ENCODE measurements at regions not wholly inside any gene's neighbourhood (a gene's known extent, or its start where the extent isn't known, plus 50 kb on each side); places are given as distances from the start of the nearest gene placed in this dataset.

DNA sequence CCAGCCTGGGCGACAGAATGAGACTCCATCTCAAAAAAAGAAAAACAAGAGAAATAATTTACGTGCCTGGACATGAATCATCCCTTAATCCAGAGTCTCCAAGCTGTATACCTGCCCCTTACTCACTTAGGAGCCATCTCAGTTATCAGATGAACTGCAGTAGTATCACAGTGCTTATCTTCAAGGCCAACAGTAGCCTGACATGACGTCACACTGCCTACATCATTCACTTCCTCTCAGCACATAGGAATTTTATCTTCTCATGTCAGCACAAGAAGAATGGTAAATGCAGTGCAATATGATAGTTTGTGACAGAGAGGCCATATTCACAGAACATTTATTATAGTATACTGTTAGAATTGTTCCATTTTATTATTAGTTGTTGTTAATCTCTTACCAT lies 216.6 kb downstream of the SS18 start:
- DNase-seq (ENCODE audit: low spot score) = no peak

DNA sequence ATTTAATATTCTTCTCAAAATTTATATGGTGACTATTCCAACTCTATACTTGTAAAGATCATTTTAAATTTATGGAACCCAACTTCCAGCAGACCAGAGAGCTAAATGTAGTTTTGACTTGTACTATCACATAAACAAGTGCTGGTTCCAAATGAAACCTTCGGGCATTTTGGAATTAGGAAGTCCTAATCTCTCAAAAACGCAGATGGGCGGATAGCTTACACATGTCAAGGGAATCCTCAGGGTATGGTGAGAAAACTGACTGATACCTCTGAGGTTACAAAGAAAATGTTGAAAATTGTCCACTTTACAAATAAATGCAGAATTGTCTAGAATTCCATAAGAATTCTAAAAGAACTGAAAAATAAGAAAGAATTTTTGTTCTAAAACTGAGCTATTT lies 224.1 kb downstream of the SS18 start:
- DNase-seq (ENCODE audit: low spot score) = no peak

DNA sequence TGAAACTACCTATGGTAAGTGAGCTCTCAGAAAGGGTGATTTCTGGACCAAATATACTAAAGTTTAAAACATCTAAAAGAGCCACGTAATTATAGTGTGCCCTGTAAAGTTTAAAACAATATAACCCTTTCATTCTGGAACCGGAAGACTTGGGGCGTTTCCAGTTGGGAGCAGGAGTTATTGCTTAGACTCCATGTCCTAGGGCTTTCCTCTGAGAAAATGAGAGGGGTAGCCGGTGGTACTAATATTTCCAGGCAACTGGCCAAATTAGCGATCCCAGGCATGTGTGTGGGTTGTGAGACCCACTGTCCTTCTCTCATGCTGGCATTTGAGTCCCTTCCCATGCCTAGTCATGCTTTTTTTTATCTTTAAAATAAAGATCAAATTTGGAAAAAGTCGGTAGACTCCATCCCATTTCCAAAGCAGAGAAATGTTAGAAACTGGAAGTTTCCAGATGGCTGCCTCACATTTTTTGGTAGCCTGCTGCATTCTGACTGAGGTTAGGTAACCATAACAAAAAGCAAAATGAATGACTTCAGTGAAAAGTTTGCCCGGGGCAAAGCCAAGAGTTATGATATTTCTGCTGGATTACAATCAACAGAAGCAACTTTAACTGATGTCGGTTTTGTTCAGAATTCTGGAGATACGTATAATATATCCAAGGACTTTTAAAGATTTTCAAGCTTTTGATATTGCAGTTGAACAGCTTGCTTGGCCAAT lies 227.4 kb downstream of the SS18 start:
- DNase-seq (ENCODE audit: low spot score) = no peak

DNA sequence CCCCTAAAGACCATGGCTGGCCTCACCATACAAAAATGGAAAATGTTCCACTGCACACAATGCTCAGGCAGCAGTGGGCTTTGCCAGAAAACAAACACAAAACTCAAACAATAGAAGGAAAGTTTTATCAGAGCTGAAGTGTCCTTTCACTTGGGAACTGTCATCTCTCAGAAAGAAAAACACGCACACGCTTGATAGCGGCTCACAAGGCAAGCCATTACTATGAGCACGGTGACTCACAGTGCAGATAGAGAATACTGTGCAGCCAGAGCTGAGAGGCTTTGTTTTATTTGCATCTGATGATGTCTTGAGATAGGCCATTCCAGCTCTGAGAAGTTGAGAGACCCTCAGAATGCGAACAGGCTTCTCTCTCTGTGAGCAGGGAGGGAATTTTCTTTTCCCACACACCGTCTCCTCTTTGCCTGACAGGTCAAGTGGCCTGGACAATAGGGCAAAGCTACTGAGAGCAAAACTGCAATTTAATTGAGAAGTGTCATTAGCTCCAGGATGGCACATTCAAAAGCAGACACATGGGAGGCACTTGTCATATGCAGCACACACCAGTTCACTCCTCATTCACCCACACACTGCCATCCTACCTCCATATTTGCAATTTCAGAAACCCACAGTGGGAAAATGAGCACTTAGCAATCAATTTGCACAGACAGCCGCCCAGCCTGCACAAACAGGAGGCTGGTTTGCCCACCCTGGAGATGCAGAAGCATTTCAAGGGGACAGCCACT lies 236.6 kb downstream of the SS18 start:
- peak; percentile 20 for DNase-seq (ENCODE audit: low spot score)

DNA sequence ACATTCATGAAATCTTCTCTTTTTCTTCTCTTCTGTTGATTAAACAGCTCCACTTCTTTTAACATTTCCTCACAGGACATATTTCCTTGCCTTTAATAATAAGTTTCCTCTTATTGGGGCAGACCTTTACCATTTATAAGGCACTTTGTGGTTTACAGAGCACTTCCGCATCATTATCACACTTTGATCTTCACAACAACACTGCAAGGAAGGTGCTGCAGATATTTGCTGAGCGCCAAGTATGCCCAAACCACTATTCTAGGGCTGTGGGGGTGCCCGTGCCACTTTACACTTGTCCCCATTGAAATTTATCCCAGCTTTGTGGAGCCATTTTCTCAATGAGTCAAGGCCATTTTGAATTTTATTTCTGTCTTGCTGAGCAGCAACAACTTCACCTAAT lies 246.6 kb downstream of the SS18 start:
- DNase-seq (ENCODE audit: low spot score) = no peak

DNA sequence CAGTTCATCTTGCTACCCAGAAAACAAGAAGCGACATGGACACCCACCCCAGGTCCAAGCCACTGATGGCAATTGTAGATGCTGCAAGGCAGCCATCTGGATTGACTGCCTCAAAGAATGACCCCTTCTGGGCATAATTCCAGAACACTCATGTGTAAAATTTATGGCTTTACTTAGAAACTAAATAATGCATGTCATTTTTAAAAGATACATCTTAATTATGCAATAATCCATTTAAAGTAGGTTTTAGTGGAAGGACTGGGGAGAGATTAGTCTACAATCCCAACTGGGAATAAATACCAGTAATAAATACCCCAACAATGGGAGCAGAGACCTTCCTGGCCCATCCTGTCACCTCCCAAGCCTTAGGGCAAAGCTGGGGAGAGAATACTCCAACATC lies 247.7 kb downstream of the SS18 start:
- DNase-seq (ENCODE audit: low spot score) = no peak

DNA sequence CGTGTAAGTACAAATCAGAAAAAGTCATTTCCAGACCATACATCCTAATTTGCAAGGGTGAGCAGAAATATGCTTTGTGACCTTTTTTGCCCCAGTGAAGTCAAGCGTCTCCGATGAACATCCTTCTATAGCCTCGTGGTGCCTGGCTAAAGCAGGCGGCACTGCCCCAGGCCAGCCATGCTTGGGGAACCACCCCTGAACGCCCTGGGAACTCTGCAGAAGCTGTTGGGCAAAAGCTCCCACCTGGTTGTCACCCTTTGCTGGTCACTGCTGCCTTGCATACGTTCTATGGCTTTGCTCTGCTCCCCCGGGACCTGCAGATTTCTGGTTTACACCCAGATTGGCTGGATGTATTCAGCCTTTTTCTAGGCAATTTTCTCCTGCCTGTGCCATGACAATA lies 256.4 kb downstream of the SS18 start:
- no peak for DNase-seq (ENCODE audit: low spot score)

DNA sequence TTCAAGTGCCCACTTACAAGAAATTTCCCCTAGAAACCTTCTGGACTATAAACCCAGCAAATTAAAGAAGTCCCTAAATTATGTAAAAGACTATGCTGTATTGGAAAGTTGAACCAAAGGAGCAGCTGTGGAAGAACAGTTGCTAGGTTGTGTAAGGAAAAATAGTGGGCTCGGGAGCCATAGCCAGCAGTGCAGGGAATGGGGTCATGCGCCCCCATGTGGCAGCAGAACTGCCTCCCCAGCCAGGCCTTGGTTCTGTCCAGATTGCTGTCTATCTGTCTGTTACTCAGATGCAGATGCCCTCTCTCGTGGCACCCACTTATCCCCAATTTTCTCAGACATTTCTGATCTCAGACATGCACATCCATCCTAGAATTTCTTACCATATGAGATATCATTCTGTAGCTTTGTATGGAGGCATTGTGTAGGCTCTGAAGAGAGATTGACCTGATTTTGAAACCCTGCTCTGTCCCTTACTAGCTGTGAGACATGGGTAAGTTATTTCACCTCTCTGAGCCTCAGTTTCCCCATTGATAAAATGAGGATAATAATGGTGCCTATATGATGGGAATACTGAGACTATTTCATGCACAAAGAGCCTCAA lies 258.3 kb downstream of the SS18 start:
- DNase-seq (ENCODE audit: low spot score) = peak; percentile 74

DNA sequence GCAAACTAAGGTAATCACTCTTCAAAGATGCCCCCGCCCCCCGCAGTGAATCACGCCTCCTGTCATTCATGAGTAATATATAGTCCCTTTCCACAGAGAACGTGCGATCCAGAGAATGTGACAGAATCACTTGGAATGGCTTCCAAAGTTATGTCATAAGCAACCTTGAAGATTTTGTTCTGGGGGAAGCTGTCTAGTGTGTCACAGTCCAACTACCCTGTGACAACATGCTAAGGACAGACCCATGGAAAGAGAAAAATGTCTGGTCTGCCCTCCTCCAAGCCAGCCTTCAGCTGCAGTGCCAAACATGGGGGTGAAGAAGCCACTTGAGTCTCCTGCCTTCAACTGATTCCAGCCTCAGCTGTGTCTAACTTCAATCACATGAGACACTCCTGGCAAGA lies 259.1 kb downstream of the SS18 start:
- DNase-seq (ENCODE audit: low spot score) = no peak

DNA sequence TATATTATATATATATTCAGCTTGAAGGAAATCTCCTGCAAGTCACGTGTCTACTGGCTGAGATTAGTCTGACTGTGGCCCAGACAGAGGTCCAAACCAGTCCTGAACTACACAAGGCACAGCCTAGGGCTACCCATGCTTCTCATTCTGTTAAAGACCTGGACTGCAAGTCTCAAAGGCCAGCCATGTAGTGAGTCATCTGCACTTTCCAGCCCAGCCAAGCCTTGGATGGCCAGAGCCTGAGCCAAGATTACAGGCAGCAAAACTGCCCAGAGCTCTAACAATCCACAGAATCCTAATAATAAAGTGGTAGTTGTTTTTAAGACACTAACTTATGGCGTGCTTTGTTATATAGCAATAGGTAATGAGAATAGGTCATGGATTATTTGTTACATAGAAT lies 259.6 kb downstream of the SS18 start:
- DNase-seq (ENCODE audit: low spot score) = no peak

DNA sequence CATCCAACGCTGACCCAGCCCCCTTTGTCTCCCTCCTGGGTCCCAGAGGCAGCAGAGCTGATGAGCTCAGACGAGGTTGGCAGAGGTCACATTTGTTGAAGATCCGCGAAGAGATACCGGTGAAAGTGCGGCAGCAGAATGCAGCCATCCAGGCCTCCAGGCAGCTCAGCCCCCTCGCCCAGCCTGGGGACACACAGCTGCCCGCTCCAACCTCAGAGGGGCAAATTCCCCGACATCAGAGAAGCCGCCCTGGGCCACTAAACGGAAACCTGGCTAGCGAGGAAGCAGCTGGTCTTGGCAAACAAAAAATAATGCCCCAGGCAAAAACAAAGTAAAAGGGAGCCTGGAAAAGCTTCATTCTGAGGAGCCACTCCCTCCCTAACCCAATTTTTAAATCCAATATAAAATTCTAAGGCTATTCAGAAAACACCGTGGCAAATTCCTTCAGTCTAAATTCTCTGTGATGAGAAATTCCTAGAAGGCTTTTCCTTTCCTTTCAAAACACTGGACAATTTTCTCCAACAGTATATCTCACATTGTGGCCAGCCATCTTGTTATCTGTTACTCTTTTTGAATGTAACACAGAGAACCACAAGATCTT lies 262.4 kb downstream of the SS18 start:
- no peak for DNase-seq (ENCODE audit: low spot score)

DNA sequence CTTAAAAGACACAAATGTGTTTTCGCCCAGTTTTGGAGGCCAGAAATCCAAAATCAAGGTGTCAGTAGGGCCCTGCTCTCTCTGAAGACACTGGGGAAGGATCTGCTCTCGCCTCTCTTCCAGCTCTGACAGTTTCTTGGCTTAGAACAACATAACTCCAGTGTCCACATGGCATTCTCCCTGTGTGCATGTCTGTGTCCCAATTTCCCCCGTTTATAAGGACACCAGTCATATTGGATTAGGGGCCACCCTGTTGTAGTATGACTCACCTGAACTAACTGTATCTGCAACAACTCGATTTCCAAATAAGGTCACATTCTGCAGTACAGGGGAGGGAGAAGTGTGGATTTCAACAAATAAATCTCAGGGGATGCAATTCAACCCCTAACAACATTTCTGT lies 263.2 kb downstream of the SS18 start:
- DNase-seq (ENCODE audit: low spot score) = no peak

DNA sequence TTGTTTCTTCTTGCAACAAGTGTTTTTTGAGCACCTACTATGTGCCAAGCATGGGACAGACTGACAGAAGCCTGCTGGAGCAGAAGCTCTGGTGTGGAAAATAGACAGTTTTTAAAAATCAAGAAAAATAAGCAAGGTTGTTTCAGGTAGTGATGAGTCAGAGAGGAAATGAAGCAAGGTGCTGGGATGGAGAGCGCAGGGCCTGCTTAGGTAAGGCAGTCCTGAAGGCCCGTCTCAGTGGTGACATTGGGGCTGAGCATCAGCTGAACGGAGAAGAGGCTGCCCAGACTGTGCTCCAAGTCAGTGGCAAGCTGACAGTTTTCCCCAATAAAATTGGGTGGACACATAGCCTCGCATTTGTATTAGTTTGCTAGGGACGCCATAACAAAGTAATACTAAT lies 263.6 kb downstream of the SS18 start:
- no peak for DNase-seq (ENCODE audit: low spot score)

DNA sequence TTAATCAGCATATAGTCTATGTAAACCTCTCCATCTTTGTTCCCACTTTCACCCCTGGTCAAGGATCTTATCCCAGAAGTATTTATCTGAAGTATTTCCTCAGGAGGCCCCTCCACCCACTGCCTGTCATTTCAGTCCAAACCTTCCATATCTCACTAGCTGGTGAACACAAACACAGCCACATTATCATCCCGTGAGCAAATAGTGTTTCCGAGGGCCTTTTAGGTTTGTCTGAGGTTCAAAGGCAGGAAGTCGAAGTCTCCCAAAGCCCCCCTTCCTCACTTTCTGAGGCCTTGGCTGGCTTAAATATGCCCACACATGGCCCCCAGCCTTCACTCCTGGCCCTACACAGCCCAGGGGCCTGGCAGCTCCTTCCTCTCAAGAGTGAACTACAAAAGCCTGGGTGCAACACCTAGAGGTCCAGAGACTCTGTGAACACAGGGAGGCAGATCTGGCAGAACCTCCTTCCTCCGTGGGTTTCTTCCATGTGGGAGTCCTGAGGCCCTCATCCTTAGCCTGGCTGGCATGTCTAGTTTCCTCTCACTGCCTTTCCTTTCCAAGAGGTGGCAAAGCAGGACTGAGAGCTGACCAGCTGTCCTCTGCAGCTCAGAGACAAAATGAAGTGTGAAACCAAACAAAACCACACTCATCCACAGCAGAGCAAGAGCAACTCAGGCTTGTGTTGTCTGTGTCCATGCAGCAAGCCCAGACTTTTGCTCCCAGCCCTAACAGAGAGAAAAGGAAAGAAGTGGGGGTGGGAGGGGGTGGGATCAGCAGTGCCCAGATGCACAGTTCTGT lies 264.2 kb downstream of the SS18 start:
- DNase-seq (ENCODE audit: low spot score) = no peak

DNA sequence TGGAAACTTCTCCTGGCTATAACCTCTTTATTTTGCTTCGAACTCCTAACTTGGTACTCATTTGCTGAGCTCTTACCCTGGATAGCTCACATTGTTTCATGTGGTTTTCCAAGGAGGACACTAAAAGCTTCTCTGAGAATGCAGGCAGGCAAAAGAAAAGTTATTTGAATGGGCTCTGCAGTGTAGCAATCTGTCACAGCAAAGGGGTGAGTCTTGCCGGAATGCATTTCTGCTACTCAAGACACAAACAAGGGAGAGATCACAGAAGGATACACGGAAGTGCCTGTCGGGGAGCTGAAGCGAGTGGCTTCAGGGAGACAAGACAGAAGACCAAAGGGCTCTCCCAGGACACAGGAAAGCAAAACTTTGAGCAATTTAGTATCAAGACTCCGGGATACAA lies 265.4 kb downstream of the SS18 start:
- no peak for DNase-seq (ENCODE audit: low spot score)

DNA sequence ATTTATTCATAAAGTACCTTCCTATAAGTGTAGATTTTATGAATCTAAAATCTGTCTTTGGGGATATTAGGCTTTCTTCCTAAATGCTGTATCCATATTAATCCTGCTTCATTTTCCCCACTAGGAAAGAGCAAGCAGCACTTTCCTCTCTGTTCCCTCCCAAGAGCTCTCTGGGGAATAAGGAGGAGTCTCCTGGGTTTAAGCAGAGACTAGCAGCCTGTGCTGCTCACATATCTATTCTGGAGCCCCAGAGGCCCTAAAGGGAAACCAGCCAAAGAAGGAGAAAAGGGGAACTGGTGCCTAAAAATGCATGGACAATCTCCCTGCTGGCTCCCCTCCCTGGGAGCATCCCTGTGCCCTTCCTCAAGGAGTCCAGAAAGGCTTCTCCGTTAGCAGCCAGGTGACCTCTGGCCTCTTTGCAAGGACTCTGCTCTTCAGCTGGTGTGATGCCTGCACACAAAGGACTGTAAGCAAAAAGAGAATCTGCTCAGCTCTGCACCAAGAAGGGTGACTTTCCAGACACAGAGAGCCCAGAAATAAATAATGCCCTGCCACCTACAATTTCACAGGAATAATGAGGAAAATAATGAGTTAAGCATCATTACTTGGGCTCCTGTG lies 270.6 kb downstream of the SS18 start:
- DNase-seq (ENCODE audit: low spot score) = no peak

DNA sequence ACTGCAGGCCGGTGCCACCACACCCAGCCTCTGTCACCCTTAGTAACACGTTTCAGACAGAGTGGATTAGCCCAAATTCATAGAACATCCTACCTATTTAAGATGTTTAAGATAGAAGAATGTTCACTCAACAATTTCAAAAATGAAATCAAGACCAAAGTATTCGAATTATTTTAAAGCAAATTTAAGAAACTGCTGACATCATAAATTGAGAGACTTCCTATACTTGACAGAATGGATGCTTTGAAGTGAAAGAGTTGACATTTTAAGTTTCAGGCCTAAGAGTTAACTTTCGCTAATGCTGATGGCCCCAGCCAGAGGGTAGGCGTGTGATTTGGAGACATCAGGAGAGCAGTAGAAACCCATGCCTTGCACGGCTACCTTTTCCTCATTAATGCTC lies 271.9 kb downstream of the SS18 start:
- DNase-seq (ENCODE audit: low spot score) = no peak

DNA sequence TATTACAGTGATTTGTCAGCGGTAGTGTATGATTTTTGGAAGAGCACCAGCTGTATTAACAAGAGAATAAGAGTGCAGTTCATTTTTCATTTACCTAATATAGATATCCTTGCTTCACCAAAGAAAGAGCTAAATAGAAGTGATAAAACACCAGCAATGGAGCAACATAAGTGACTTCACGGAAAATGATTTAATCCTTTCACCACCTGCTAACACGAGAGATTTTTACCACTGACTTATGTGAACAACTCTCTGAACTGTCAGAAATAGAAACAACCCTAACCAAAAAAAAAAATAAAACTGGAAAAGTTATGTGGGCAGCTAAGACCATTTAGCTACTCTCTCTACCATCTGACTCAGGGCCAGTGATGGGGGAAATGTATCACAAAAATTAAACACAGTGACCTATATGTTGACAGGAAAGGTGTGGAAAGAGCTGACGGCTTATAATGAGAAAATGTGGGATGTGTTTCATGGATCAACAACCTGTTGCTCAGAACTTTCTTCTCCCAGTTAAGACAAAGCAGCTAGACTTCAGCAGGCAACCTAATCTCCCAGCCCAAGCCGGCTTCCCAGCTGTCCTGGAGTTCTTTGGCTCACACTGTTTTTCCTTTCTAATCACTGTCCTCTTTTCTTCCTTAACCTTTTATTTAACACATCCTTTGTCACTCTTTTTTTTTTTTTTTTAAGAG lies 272.7 kb downstream of the SS18 start:
- DNase-seq (ENCODE audit: low spot score) = no peak

DNA sequence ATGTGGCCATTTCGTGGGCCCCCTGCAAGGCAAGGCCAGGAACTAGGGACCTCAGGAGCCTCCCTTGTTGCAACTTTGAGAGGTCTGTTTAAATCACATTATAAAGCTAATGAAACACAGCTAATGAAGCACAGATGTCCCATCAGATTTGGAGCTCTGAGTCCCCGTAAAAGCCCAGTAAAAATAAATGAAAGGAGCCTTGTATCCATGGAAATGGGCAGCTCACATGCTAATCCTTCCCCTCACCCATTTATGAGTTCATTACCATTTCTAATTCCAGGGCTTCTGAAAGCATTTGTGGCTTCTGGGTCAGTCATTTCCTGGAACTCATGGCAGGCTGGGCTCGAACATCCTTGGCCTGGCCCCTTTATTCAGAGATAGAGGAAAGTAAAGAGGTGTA lies 274.8 kb downstream of the SS18 start:
- no peak for DNase-seq (ENCODE audit: low spot score)

DNA sequence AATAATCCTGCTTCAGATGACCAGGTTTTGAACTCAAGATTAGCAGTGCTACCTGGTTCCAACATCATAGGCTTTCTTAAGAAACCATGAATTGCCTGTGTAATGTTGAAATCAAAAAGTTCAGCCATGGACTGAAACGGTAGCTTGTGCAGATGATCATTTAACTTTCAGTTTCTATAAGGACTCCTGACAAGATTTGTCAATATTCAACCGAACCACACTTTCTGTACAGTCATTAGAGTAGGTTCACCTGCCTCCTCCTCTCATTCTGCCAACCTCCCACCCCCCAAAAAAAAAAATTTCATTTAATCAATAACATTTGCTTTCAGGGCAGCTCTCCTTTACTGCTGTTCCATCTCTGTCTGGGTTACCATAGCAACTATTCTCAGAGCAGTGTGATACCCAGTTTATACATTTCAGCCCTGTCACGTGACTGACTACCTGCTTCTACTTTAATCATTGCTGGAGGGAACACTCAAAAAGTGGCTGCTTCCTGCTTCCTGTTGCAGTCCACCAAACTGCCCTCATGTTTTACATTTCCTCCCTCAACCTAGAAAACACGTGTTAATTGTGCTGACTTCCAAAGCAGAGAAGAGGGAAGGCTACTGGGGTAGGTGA lies 275.5 kb downstream of the SS18 start:
- peak; percentile 40 for DNase-seq (ENCODE audit: low spot score)

DNA sequence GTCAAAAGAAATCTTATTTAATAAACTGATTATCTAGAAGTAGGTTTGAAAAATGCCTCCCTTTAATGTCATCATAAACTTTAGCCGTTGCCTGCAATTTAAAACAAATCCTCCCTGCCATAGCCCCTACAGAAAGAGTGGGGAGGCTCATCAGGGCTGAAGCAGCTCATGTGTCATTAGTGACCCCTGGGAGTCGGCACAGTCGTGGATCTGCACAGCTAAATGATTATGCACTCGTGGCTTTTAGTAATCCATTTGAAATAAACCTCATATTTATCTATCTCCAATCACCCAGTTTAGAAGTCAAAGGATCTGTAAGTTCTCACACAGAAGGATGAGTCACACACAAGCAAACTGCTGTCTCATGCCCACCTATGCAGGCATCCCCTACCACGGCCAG lies 277.3 kb downstream of the SS18 start:
- DNase-seq (ENCODE audit: low spot score) = no peak
